ENCODE measurements at regions not wholly inside any gene's neighbourhood (a gene's known extent, or its start where the extent isn't known, plus 50 kb on each side); places are given as distances from the start of the nearest gene placed in this dataset.

DNA sequence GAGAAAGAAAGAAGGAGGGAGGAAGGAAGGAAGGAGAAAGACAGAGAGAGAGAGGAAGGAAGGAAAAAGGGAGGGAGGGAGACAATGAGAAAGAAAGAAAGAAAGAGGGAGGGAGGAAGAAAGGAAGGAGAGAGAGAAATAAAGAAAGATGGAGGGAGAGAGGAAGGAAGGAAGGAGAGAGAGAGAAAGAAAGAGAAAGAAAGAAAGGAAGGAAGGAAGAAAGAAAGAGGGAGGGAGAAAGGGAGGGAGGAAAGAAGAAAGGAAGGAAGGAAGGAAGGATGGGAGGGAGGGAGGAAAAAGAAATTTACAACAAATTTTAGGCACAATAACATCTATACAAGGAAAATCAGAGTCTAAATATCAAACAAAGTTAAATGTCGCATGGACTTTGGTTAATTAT, 332.6 kb upstream of the KLF6 start:
- H3K9ac ChIP-seq (ENCODE audit: low read depth, low read length), result no peak overlapping the region
- no peaks in the 10 kb centered on the region for H3K36me3 ChIP-seq (ENCODE audit: insufficient read depth, low read depth, low read length)
- H3K27ac ChIP-seq (ENCODE audit: low read length), result no peak overlapping the region
- no peak overlapping the region for H3K4me3 ChIP-seq (ENCODE audit: low read length)
- no peaks in the 10 kb centered on the region for H3K27me3 ChIP-seq (ENCODE audit: insufficient read depth, low read length)
- no peaks in the 10 kb centered on the region for H3K4me1 ChIP-seq (ENCODE audit: insufficient read depth, low read length)
- no peaks in the 10 kb centered on the region for H3K9me3 ChIP-seq (ENCODE audit: insufficient read depth, low read depth, low read length)

DNA sequence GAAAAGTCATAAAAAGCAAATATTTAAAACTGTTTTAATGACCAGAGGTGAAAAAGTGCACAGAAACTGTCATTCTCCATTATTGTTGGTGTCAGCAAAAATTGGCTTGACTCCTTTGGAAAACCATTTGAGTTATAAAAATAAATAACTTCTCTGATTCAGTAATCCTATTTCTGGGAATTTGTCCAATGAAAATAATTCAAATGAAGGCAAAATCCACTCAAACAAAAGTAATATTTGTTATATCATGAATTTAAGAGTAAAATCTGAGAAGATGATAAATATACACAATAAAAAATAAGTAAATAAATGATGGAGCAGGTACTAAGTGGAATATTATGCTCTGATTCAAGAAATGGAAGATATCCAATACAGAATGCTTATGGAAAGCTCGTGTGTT, 326.6 kb upstream of the KLF6 start:
- H3K4me3 ChIP-seq (ENCODE audit: low read length), result no peak overlapping the region
- H3K27me3 ChIP-seq (ENCODE audit: insufficient read depth, low read length), result no peaks in the 10 kb centered on the region
- no peak overlapping the region for H3K9ac ChIP-seq (ENCODE audit: low read depth, low read length)
- H3K27ac ChIP-seq (ENCODE audit: low read length), result no peak overlapping the region
- H3K36me3 ChIP-seq (ENCODE audit: insufficient read depth, low read depth, low read length), result no peaks in the 10 kb centered on the region
- H3K9me3 ChIP-seq (ENCODE audit: insufficient read depth, low read depth, low read length), result no peaks in the 10 kb centered on the region
- no peaks in the 10 kb centered on the region for H3K4me1 ChIP-seq (ENCODE audit: insufficient read depth, low read length)

- no peaks in the 10 kb centered on the region for H3K27me3 ChIP-seq (ENCODE audit: insufficient read depth, low read length)
Measured at GRCh38 chr10:4109469-4109868, 324.5 kb upstream of the KLF6 start.

GRCh38 chr10:4108693-4109092, 323.7 kb upstream of the KLF6 start:
- H3K9me3 ChIP-seq (ENCODE audit: insufficient read depth, low read depth, low read length), result peaks cover 10% of the 10 kb centered on the region

More at GRCh38 chr10:4109469-4109868, 324.5 kb upstream of the KLF6 start:
- Histone ChIP-seq H3K4me3 (ENCODE audit: low read length) (no peak overlapping the region), H3K4me1 (ENCODE audit: insufficient read depth, low read length) (no peaks in the 10 kb centered on the region), H3K9ac (ENCODE audit: low read depth, low read length) (no peak overlapping the region), H3K27ac (ENCODE audit: low read length) (no peak overlapping the region), H3K9me3 (ENCODE audit: insufficient read depth, low read depth, low read length) (peaks cover 10% of the 10 kb centered on the region), H3K36me3 (ENCODE audit: insufficient read depth, low read depth, low read length) (no peaks in the 10 kb centered on the region)

GRCh38 chr10:4107285-4107851, 322.4 kb upstream of the KLF6 start:
- H3K36me3 ChIP-seq (ENCODE audit: insufficient read depth, low read depth, low read length), result no peaks in the 10 kb centered on the region
- H3K27ac ChIP-seq (ENCODE audit: low read length), result no peak overlapping the region
- no peaks in the 10 kb centered on the region for H3K4me1 ChIP-seq (ENCODE audit: insufficient read depth, low read length)
- no peaks in the 10 kb centered on the region for H3K27me3 ChIP-seq (ENCODE audit: insufficient read depth, low read length)
- no peak overlapping the region for H3K9ac ChIP-seq (ENCODE audit: low read depth, low read length)
- H3K9me3 ChIP-seq (ENCODE audit: insufficient read depth, low read depth, low read length), result peaks cover 10% of the 10 kb centered on the region
- no peak overlapping the region for H3K4me3 ChIP-seq (ENCODE audit: low read length)

More at GRCh38 chr10:4108693-4109092, 323.7 kb upstream of the KLF6 start:
- Histone ChIP-seq H3K27ac (ENCODE audit: low read length) (no peak overlapping the region), H3K36me3 (ENCODE audit: insufficient read depth, low read depth, low read length) (no peaks in the 10 kb centered on the region), H3K4me1 (ENCODE audit: insufficient read depth, low read length) (no peaks in the 10 kb centered on the region), H3K4me3 (ENCODE audit: low read length) (no peak overlapping the region), H3K9ac (ENCODE audit: low read depth, low read length) (no peak overlapping the region), H3K27me3 (ENCODE audit: insufficient read depth, low read length) (no peaks in the 10 kb centered on the region)

DNA sequence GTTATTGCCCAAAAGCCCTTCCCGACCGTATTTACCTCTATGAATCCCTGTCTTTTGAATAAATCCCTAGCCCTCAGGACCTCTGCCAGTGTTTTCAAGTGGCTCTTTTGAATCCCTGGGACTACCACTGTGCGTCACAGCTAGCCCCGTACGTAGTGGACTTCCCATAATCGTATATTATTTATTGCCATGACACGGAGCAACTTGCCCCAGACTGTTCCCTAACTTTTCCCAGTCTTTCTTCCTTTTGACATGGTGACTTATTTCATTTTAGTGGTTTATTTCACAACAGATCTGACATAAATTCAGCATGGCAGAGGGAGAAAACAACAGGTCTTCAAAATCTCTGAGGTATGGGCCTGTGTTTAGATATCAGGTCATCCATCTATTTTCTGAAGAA, 318.6 kb upstream of the KLF6 start:
- Histone ChIP-seq H3K27ac (ENCODE audit: low read length) (no peak overlapping the region), H3K4me1 (ENCODE audit: insufficient read depth, low read length) (no peaks in the 10 kb centered on the region), H3K9ac (ENCODE audit: low read depth, low read length) (no peak overlapping the region), H3K9me3 (ENCODE audit: insufficient read depth, low read depth, low read length) (peaks cover 10% of the 10 kb centered on the region), H3K36me3 (ENCODE audit: insufficient read depth, low read depth, low read length) (no peaks in the 10 kb centered on the region), H3K27me3 (ENCODE audit: insufficient read depth, low read length) (no peaks in the 10 kb centered on the region), H3K4me3 (ENCODE audit: low read length) (no peak overlapping the region)

- no peaks in the 10 kb centered on the region for H3K4me1 ChIP-seq (ENCODE audit: insufficient read depth, low read length)
- H3K9me3 ChIP-seq (ENCODE audit: insufficient read depth, low read depth, low read length), result peaks cover 10% of the 10 kb centered on the region
- no peaks in the 10 kb centered on the region for H3K36me3 ChIP-seq (ENCODE audit: insufficient read depth, low read depth, low read length)
- H3K9ac ChIP-seq (ENCODE audit: low read depth, low read length), result no peak overlapping the region
- no peak overlapping the region for H3K4me3 ChIP-seq (ENCODE audit: low read length)
- no peaks in the 10 kb centered on the region for H3K27me3 ChIP-seq (ENCODE audit: insufficient read depth, low read length)
- H3K27ac ChIP-seq (ENCODE audit: low read length), result no peak overlapping the region
Measured at GRCh38 chr10:4102802-4103344, 317.9 kb upstream of the KLF6 start.

DNA sequence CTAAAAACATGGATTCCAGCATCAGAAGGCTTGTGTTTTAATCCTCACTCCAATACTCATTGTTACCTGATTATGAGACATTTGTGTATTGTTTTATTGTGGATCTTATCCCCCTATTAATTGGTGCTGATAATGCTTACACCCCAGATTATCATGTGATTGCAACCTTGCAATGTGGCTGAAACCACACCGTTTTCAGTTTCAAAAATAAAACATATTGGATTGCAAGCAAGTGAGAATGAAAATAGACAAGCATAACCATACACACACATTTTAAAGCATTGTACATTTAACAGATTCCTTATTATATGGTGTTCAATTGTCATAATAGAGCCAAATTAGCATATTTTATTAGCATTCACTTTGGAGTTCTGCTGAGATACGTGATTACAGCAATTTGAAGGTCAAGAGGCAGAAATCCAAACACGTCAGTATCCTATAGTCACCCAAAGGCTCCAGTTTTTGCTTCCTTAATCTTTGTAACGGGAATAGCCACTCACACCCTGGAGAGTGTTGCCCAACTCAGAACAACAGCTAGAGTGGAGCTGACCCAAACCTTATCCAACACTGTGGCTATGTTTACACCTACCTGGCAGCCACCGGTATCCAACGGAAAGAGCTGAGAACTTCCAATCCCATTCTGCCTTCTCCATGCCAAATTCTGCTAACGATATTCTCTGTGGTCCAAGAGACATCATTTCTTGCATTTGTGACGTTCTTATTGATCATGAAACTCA, 317.1 kb upstream of the KLF6 start:
- H3K27me3 ChIP-seq (ENCODE audit: insufficient read depth, low read length), result no peaks in the 10 kb centered on the region
- peaks cover 10% of the 10 kb centered on the region for H3K9me3 ChIP-seq (ENCODE audit: insufficient read depth, low read depth, low read length)
- H3K27ac ChIP-seq (ENCODE audit: low read length), result no peak overlapping the region
- no peaks in the 10 kb centered on the region for H3K36me3 ChIP-seq (ENCODE audit: insufficient read depth, low read depth, low read length)
- no peak overlapping the region for H3K9ac ChIP-seq (ENCODE audit: low read depth, low read length)
- no peaks in the 10 kb centered on the region for H3K4me1 ChIP-seq (ENCODE audit: insufficient read depth, low read length)
- H3K4me3 ChIP-seq (ENCODE audit: low read length), result no peak overlapping the region

GRCh38 chr10:4100380-4100779, 315.4 kb upstream of the KLF6 start:
- Histone ChIP-seq H3K9ac (ENCODE audit: low read depth, low read length) (no peak overlapping the region), H3K36me3 (ENCODE audit: insufficient read depth, low read depth, low read length) (no peaks in the 10 kb centered on the region), H3K4me3 (ENCODE audit: low read length) (no peak overlapping the region), H3K9me3 (ENCODE audit: insufficient read depth, low read depth, low read length) (peaks cover 7% of the 10 kb centered on the region), H3K27ac (ENCODE audit: low read length) (no peak overlapping the region), H3K27me3 (ENCODE audit: insufficient read depth, low read length) (no peaks in the 10 kb centered on the region), H3K4me1 (ENCODE audit: insufficient read depth, low read length) (no peaks in the 10 kb centered on the region)

DNA sequence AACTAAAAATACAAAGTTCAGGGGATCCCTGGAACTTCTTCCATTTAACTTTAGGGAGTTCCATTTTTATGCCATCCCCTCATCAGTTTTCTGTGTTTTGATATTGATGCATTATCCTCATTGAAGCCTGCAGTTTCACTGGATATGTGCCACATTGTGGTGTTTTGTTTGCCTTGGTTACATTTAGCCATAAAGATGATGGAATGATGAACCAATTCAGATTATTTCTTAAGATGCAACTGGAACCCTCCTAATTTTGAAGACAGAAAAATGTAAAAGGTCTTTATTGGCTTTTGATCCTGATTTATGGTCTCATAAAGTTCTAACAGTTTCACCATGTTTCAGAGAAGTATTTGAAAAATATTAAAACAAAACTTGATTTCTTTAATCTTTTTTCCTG, 314.2 kb upstream of the KLF6 start:
- Histone ChIP-seq H3K4me3 (ENCODE audit: low read length) (no peak overlapping the region), H3K4me1 (ENCODE audit: insufficient read depth, low read length) (no peaks in the 10 kb centered on the region), H3K27me3 (ENCODE audit: insufficient read depth, low read length) (no peaks in the 10 kb centered on the region), H3K9me3 (ENCODE audit: insufficient read depth, low read depth, low read length) (no peaks in the 10 kb centered on the region), H3K36me3 (ENCODE audit: insufficient read depth, low read depth, low read length) (no peaks in the 10 kb centered on the region), H3K9ac (ENCODE audit: low read depth, low read length) (no peak overlapping the region), H3K27ac (ENCODE audit: low read length) (no peak overlapping the region)

GRCh38 chr10:4095166-4095917, 310.3 kb upstream of the KLF6 start:
- H3K27me3 ChIP-seq (ENCODE audit: insufficient read depth, low read length), result no peaks in the 10 kb centered on the region
- no peaks in the 10 kb centered on the region for H3K9me3 ChIP-seq (ENCODE audit: insufficient read depth, low read depth, low read length)
- no peaks in the 10 kb centered on the region for H3K4me1 ChIP-seq (ENCODE audit: insufficient read depth, low read length)
- no peak overlapping the region for H3K9ac ChIP-seq (ENCODE audit: low read depth, low read length)
- no peak overlapping the region for H3K4me3 ChIP-seq (ENCODE audit: low read length)
- H3K36me3 ChIP-seq (ENCODE audit: insufficient read depth, low read depth, low read length), result no peaks in the 10 kb centered on the region
- no peak overlapping the region for H3K27ac ChIP-seq (ENCODE audit: low read length)

GRCh38 chr10:4094751-4095150, 309.7 kb upstream of the KLF6 start:
- no peaks in the 10 kb centered on the region for H3K36me3 ChIP-seq (ENCODE audit: insufficient read depth, low read depth, low read length)
- H3K4me3 ChIP-seq (ENCODE audit: low read length), result no peak overlapping the region
- H3K4me1 ChIP-seq (ENCODE audit: insufficient read depth, low read length), result no peaks in the 10 kb centered on the region
- H3K9ac ChIP-seq (ENCODE audit: low read depth, low read length), result no peak overlapping the region
- no peaks in the 10 kb centered on the region for H3K9me3 ChIP-seq (ENCODE audit: insufficient read depth, low read depth, low read length)
- no peak overlapping the region for H3K27ac ChIP-seq (ENCODE audit: low read length)
- H3K27me3 ChIP-seq (ENCODE audit: insufficient read depth, low read length), result no peaks in the 10 kb centered on the region
